Activated CD4-positive, alpha-beta T cell treated with anti-CD3 and anti-CD28 coated beads, Interleukin-2, Interleukin-6, amounts not matched to agents 100 ng/mL and 50 ng/mL, durations not matched to agents 16 hours and 8 hours (primary cell): ENCODE measurements at regions not wholly inside any gene's neighbourhood (a gene's known extent, or its start where the extent isn't known, plus 50 kb on each side); places are given as distances from the start of the nearest gene placed in this dataset.
"Not testable (repeated sequence)": the region's sequence is repeated elsewhere in the genome, so short reads cannot be mapped to it uniquely, and the experiment has no call there.

ENCODE experiments used
- DNase-seq: peaks from one replicate; pipeline ENCODE4 v3.0.0-alpha.2; 2020

- DNase-seq = no peak
These were observed 201.8 kb upstream of the WDFY3 start for GRCh38 chr4:85168234-85168834.

GRCh38 chr4:85170241-85170640, 203.8 kb upstream of the WDFY3 start:
- no peak for DNase-seq

GRCh38 chr4:85175190-85175589, 208.7 kb upstream of the WDFY3 start:
- no peak for DNase-seq

- no peak for DNase-seq
These were observed 210.6 kb upstream of the WDFY3 start for GRCh38 chr4:85177092-85177491.

GRCh38 chr4:85177679-85178078, 211.2 kb upstream of the WDFY3 start:
- DNase-seq = no peak

GRCh38 chr4:85180533-85180932, 214.0 kb upstream of the WDFY3 start:
- no peak for DNase-seq

- no peak for DNase-seq
These were observed 220.6 kb upstream of the WDFY3 start for GRCh38 chr4:85187106-85187505.

GRCh38 chr4:85196015-85196414, 229.5 kb upstream of the WDFY3 start:
- peak; percentile 1 for DNase-seq

- no peak for DNase-seq
These were observed 233.6 kb upstream of the WDFY3 start for GRCh38 chr4:85200106-85200505.

GRCh38 chr4:85209161-85209560, 242.7 kb upstream of the WDFY3 start:
- no peak for DNase-seq

GRCh38 chr4:85210353-85210752, 243.9 kb upstream of the WDFY3 start:
- no peak for DNase-seq

- not testable (repeated sequence) for DNase-seq
These were observed 250.1 kb upstream of the WDFY3 start for GRCh38 chr4:85216571-85216970.

- DNase-seq = no peak
These were observed 252.3 kb upstream of the WDFY3 start for GRCh38 chr4:85218756-85219155.

GRCh38 chr4:85221606-85222005, 253.3 kb upstream of the ARHGAP24 start:
- no peak for DNase-seq

- DNase-seq = no peak
These were observed 252.4 kb upstream of the ARHGAP24 start for GRCh38 chr4:85222561-85222960.

- no peak for DNase-seq
These were observed 246.7 kb upstream of the ARHGAP24 start for GRCh38 chr4:85228264-85228663.

- DNase-seq = no peak
These were observed 241.4 kb upstream of the ARHGAP24 start for GRCh38 chr4:85233516-85233915.

- no peak for DNase-seq
These were observed 231.1 kb upstream of the ARHGAP24 start for GRCh38 chr4:85243857-85244256.

GRCh38 chr4:85244638-85245037, 230.3 kb upstream of the ARHGAP24 start:
- no peak for DNase-seq

- DNase-seq = no peak
These were observed 228.9 kb upstream of the ARHGAP24 start for GRCh38 chr4:85246055-85246454.

- DNase-seq = no peak
These were observed 224.1 kb upstream of the ARHGAP24 start for GRCh38 chr4:85250852-85251251.

GRCh38 chr4:85257817-85258370, 217.1 kb upstream of the ARHGAP24 start:
- DNase-seq = no peak

GRCh38 chr4:85260064-85260463, 214.9 kb upstream of the ARHGAP24 start:
- no peak for DNase-seq

- no peak for DNase-seq
These were observed 209.7 kb upstream of the ARHGAP24 start for GRCh38 chr4:85265234-85265633.

GRCh38 chr4:85268188-85268587, 206.8 kb upstream of the ARHGAP24 start:
- no peak for DNase-seq
